GM12878 (cell line): ENCODE measurements at regions not wholly inside any gene's neighbourhood (a gene's known extent, or its start where the extent isn't known, plus 50 kb on each side); places are given as distances from the start of the nearest gene placed in this dataset.

Source experiments
- BCL3 ChIP-seq: IDR thresholded peaks from 2 replicates; pipeline ENCODE4 v1.6.1; 2011; ENCODE audit warnings: borderline replicate concordance, low read depth, mild to moderate bottlenecking, moderate library complexity, low read length; ENCODE audit not compliant: insufficient read depth, poor library complexity, severe bottlenecking
- CTCF ChIP-seq, 3 experiments: IDR thresholded peaks in 2 of 3; conservative IDR thresholded peaks in 1 of 3; 2 replicates each; pipeline ENCODE4 v1.5.1; 2011; ENCODE audit warnings: low read depth in 3 of 3, low read length in 3 of 3, mild to moderate bottlenecking in 3 of 3, control low read depth in 2 of 3, moderate library complexity in 2 of 3, inconsistent platforms in 1 of 3, mixed read lengths in 1 of 3; ENCODE audit not compliant: control insufficient read depth in 2 of 3, insufficient read depth in 1 of 3; ENCODE audit errors: extremely low read depth in 1 of 3
- EZH2 ChIP-seq: IDR thresholded peaks from 2 replicates; pipeline ENCODE4 v1.6.1; 2012; ENCODE audit warnings: low read depth, mild to moderate bottlenecking, control low read depth, inconsistent platforms, low read length, borderline replicate concordance; ENCODE audit not compliant: control insufficient read depth
- NR2F1 ChIP-seq: fragments of 450-650 bp; conservative IDR thresholded peaks from 2 replicates; pipeline ENCODE4 v1.6.1; 2017; ENCODE audit warnings: mild to moderate bottlenecking
- NRF1 ChIP-seq: conservative IDR thresholded peaks from 2 replicates; pipeline ENCODE4 v1.6.1; 2011; ENCODE audit warnings: mild to moderate bottlenecking, low read depth, low read length, improper control_type of control experiment
- RAD21 ChIP-seq: IDR thresholded peaks from 2 replicates; pipeline ENCODE4 v1.6.1; 2011; ENCODE audit warnings: mild to moderate bottlenecking, low read depth, low read length, moderate library complexity; ENCODE audit not compliant: insufficient read depth
- ZNF592 ChIP-seq: fragments of 450-650 bp; IDR thresholded peaks from 2 replicates; pipeline ENCODE4 v1.6.1; 2017; ENCODE audit warnings: mild to moderate bottlenecking, moderate library complexity
- TF ChIP-seq, protein P1 (sequence below): IDR thresholded peaks from 2 replicates; pipeline ENCODE4 v1.6.1; 2012; ENCODE audit warnings: mild to moderate bottlenecking, low read depth, low read length

- TF ChIP-seq, protein P1, sequence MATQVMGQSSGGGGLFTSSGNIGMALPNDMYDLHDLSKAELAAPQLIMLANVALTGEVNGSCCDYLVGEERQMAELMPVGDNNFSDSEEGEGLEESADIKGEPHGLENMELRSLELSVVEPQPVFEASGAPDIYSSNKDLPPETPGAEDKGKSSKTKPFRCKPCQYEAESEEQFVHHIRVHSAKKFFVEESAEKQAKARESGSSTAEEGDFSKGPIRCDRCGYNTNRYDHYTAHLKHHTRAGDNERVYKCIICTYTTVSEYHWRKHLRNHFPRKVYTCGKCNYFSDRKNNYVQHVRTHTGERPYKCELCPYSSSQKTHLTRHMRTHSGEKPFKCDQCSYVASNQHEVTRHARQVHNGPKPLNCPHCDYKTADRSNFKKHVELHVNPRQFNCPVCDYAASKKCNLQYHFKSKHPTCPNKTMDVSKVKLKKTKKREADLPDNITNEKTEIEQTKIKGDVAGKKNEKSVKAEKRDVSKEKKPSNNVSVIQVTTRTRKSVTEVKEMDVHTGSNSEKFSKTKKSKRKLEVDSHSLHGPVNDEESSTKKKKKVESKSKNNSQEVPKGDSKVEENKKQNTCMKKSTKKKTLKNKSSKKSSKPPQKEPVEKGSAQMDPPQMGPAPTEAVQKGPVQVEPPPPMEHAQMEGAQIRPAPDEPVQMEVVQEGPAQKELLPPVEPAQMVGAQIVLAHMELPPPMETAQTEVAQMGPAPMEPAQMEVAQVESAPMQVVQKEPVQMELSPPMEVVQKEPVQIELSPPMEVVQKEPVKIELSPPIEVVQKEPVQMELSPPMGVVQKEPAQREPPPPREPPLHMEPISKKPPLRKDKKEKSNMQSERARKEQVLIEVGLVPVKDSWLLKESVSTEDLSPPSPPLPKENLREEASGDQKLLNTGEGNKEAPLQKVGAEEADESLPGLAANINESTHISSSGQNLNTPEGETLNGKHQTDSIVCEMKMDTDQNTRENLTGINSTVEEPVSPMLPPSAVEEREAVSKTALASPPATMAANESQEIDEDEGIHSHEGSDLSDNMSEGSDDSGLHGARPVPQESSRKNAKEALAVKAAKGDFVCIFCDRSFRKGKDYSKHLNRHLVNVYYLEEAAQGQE = no peak
- TF ChIP-seq NR2F1 (no peak), BCL3 (no peak), NRF1 (no peak), EZH2 (no peak), RAD21 (no peak), CTCF (IDR thresholded peaks at IDR 0.05 in 2 of 3, conservative IDR thresholded peaks at IDR 0.05 in 1 of 3; ENCODE audit: control insufficient read depth in 2 of 3, extremely low read depth in 1 of 3, insufficient read depth in 1 of 3, low read depth in 3 of 3, low read length in 3 of 3) (no peak), ZNF592 (no peak)
Observed at GRCh38 chr5:58138791-58139190, 321.1 kb downstream of the PLK2 start.
